Endothelial cell (in vitro differentiated cells): ENCODE measurements at regions not wholly inside any gene's neighbourhood (a gene's known extent, or its start where the extent isn't known, plus 50 kb on each side); places are given as distances from the start of the nearest gene placed in this dataset.

Experiments
- DNase-seq: peaks from one replicate; pipeline ENCODE4 v3.0.0; 2021; ENCODE audit warnings: low spot score
- H3K27ac Mint-ChIP-seq: one replicate; pipeline ENCODE4 v1.8.0; 2021; ENCODE audit warnings: mixed read lengths, inconsistent platforms; ENCODE audit not compliant: unreplicated experiment
- H3K27me3 Mint-ChIP-seq: one replicate; pipeline ENCODE4 v1.8.0; 2021; ENCODE audit warnings: mild to moderate bottlenecking, moderate library complexity, mixed read lengths, inconsistent platforms; ENCODE audit not compliant: unreplicated experiment
- H3K36me3 Mint-ChIP-seq: one replicate; pipeline ENCODE4 v1.8.0; 2021; ENCODE audit warnings: mild to moderate bottlenecking, low read depth, mixed read lengths, inconsistent platforms; ENCODE audit not compliant: unreplicated experiment
- H3K4me1 Mint-ChIP-seq: one replicate; pipeline ENCODE4 v1.8.0; 2021; ENCODE audit warnings: mild to moderate bottlenecking, mixed read lengths, inconsistent platforms; ENCODE audit not compliant: unreplicated experiment
- H3K4me3 Mint-ChIP-seq: one replicate; pipeline ENCODE4 v1.8.0; 2021; ENCODE audit warnings: mild to moderate bottlenecking, mixed read lengths, inconsistent platforms; ENCODE audit not compliant: unreplicated experiment
- H3K9me3 Mint-ChIP-seq: one replicate; pipeline ENCODE4 v1.8.0; 2021; ENCODE audit warnings: mixed read lengths, inconsistent platforms; ENCODE audit not compliant: unreplicated experiment
- CTCF ChIP-seq: fragments of 200-600 bp; sonication (generic); IDR thresholded peaks from one replicate; pipeline ENCODE4 v1.5.0; 2021; ENCODE audit warnings: antibody characterized with exemption; ENCODE audit not compliant: unreplicated experiment

- no peaks in the 10 kb centered on the region for H3K9me3 Mint-ChIP-seq
- TF ChIP-seq CTCF = no peak
- DNase-seq = no peak
- H3K36me3 Mint-ChIP-seq = peaks cover 4% of the 10 kb centered on the region
- peaks cover 5% of the 10 kb centered on the region for H3K27me3 Mint-ChIP-seq
- H3K4me1 Mint-ChIP-seq = peaks cover 8% of the 10 kb centered on the region
- H3K27ac Mint-ChIP-seq = peak overlapping the region; percentile 42
- H3K4me3 Mint-ChIP-seq = no peak overlapping the region
Measured at GRCh38 chr12:124408822-124409517, 114.1 kb downstream of the RFLNA start.

- Mint-ChIP-seq H3K27me3 (peaks cover 10% of the 10 kb centered on the region), H3K9me3 (no peaks in the 10 kb centered on the region), H3K27ac (no peak overlapping the region), H3K36me3 (peaks cover 4% of the 10 kb centered on the region), H3K4me3 (no peak overlapping the region), H3K4me1 (peaks cover 13% of the 10 kb centered on the region)
- no peak for DNase-seq
- TF ChIP-seq CTCF = no peak
Measured at GRCh38 chr12:124407074-124407473, 112.2 kb downstream of the RFLNA start.

- no peaks in the 10 kb centered on the region for H3K9me3 Mint-ChIP-seq
- no peak for TF ChIP-seq CTCF
- no peak overlapping the region for H3K4me3 Mint-ChIP-seq
- H3K36me3 Mint-ChIP-seq = peaks cover 7% of the 10 kb centered on the region
- H3K27ac Mint-ChIP-seq = no peak overlapping the region
- H3K4me1 Mint-ChIP-seq = peaks cover 12% of the 10 kb centered on the region
- H3K27me3 Mint-ChIP-seq = peaks cover 10% of the 10 kb centered on the region
- no peak for DNase-seq
Measured at GRCh38 chr12:124406043-124406442, 111.2 kb downstream of the RFLNA start.

GRCh38 chr12:124405592-124405991, 110.7 kb downstream of the RFLNA start:
- no peak for TF ChIP-seq CTCF
- no peak for DNase-seq
- Mint-ChIP-seq H3K4me1 (peaks cover 11% of the 10 kb centered on the region), H3K27me3 (peaks cover 10% of the 10 kb centered on the region), H3K27ac (no peak overlapping the region), H3K36me3 (peaks cover 9% of the 10 kb centered on the region), H3K9me3 (no peaks in the 10 kb centered on the region), H3K4me3 (no peak overlapping the region)

- Mint-ChIP-seq H3K27ac (no peak overlapping the region), H3K36me3 (peaks cover 12% of the 10 kb centered on the region), H3K4me1 (peaks cover 8% of the 10 kb centered on the region), H3K27me3 (peaks cover 9% of the 10 kb centered on the region), H3K4me3 (no peak overlapping the region), H3K9me3 (no peaks in the 10 kb centered on the region)
- TF ChIP-seq CTCF = no peak
- no peak for DNase-seq
Measured at GRCh38 chr12:124405151-124405550, 110.3 kb downstream of the RFLNA start.
